HL-60 (cell line): ENCODE measurements at regions not wholly inside any gene's neighbourhood (a gene's known extent, or its start where the extent isn't known, plus 50 kb on each side); places are given as distances from the start of the nearest gene placed in this dataset.

Experiments used
- CTCF ChIP-seq: IDR thresholded peaks from one replicate; pipeline ENCODE4 v1.5.1; 2011; ENCODE audit warnings: low read length, control low read depth, inconsistent platforms; ENCODE audit not compliant: insufficient read depth
- GABPA ChIP-seq: IDR thresholded peaks from 2 replicates; pipeline ENCODE4 v1.6.1; 2012; ENCODE audit warnings: low read depth
- POLR2AphosphoS5 ChIP-seq: IDR thresholded peaks from 2 replicates; pipeline ENCODE4 v1.6.1; 2012; ENCODE audit warnings: low read depth
- REST ChIP-seq: IDR thresholded peaks from 2 replicates; pipeline ENCODE4 v1.6.1; 2012; ENCODE audit warnings: low read depth; ENCODE audit not compliant: insufficient replicate concordance
- SPI1 ChIP-seq: IDR thresholded peaks from 2 replicates; pipeline ENCODE4 v1.6.1; 2012; ENCODE audit warnings: low read depth, mild to moderate bottlenecking, borderline replicate concordance

GRCh38 chr21:16437586-16437985 is 707.8 kb downstream of the USP25 start:
- no peak for TF ChIP-seq CTCF
- no peak for TF ChIP-seq SPI1
- TF ChIP-seq POLR2AphosphoS5, result no peak
- no peak for TF ChIP-seq GABPA
- TF ChIP-seq REST, result no peak
